ENCODE measurements at regions not wholly inside any gene's neighbourhood (a gene's known extent, or its start where the extent isn't known, plus 50 kb on each side); places are given as distances from the start of the nearest gene placed in this dataset.

- H3K27me3 ChIP-seq (ENCODE audit: insufficient read depth, low read length), result no peaks in the 10 kb centered on the region
- H2BK5ac ChIP-seq (ENCODE audit: insufficient read length, low read length), result no peak overlapping the region
- no peaks in the 10 kb centered on the region for H4K20me1 ChIP-seq (ENCODE audit: control insufficient read depth, insufficient read depth, insufficient read length)
- Mint-ChIP-seq H3K4me1 (peaks cover 27 to 33% of the 10 kb centered on the region in 2 experiments), H3K9me3 (peaks cover 22% of the 10 kb centered on the region in 2 experiments), H3K27ac (no peak overlapping the region), H3K4me3 (no peak overlapping the region), H3K27me3 (ENCODE audit: low read depth) (peaks cover 6% of the 10 kb centered on the region; the same call in 1 of the 2 replicates), H3K36me3 (ENCODE audit: insufficient read depth in 1 of 3, low read depth in 3 of 3) (peaks cover 15 to 22% (median 16%) of the 10 kb centered on the region in 3 experiments)
- H3K79me2 ChIP-seq (ENCODE audit: insufficient read depth, low read length), result no peaks in the 10 kb centered on the region
- H3K18ac ChIP-seq (ENCODE audit: insufficient read length, low read depth, low read length), result no peak overlapping the region
- no peak overlapping the region for H3K27ac ChIP-seq (ENCODE audit: insufficient read length, low read depth, low read length)
- H4K8ac ChIP-seq (replicated peaks; ENCODE audit: insufficient read length, low read depth, low read length), result no peak overlapping the region
- DNase-seq, result no peak
- H2BK12ac ChIP-seq (ENCODE audit: insufficient read length, low read depth, low read length), result no peak overlapping the region
- H3K4me1 ChIP-seq (ENCODE audit: insufficient read depth, low read length), result peaks cover 7% of the 10 kb centered on the region; the same call in 1 of the 2 replicates
- no peak overlapping the region for H3T11ph ChIP-seq (ENCODE audit: low read length)
- H2BK15ac ChIP-seq (ENCODE audit: low read depth, low read length), result no peak overlapping the region
- H3K14ac ChIP-seq (ENCODE audit: insufficient read depth, low read length), result no peak overlapping the region
- no peak overlapping the region for H3K4me2 ChIP-seq (ENCODE audit: insufficient read depth, insufficient read length, low read length)
- H2BK120ac ChIP-seq (ENCODE audit: low read depth, low read length, poor library complexity, severe bottlenecking), result no peak overlapping the region
- no peak overlapping the region for H2AFZ ChIP-seq (ENCODE audit: low read length)
- no peak overlapping the region for H2AK5ac ChIP-seq (ENCODE audit: insufficient read length, low read length)
- H4K91ac ChIP-seq (ENCODE audit: insufficient read length, low read depth, low read length), result no peak overlapping the region
- no peaks in the 10 kb centered on the region for H3K79me1 ChIP-seq (ENCODE audit: insufficient read depth, low read depth, low read length, poor library complexity, severe bottlenecking)
- H3K23me2 ChIP-seq (ENCODE audit: insufficient read length, low read depth, low read length, poor library complexity, severe bottlenecking), result no peaks in the 10 kb centered on the region
- H4K5ac ChIP-seq (ENCODE audit: insufficient read length, low read depth, low read length), result no peak overlapping the region
- no peak overlapping the region for H3K56ac ChIP-seq (ENCODE audit: insufficient read length, low read depth, low read length)
- no peak overlapping the region for H3K9ac ChIP-seq (ENCODE audit: extremely low read depth, insufficient read length, low read length)
- H3K9me3 ChIP-seq (ENCODE audit: control insufficient read depth, low read depth, low read length), result no peaks in the 10 kb centered on the region
- no peak overlapping the region for H3K23ac ChIP-seq (ENCODE audit: insufficient read length, low read depth, low read length)
- no peak overlapping the region for H3K4ac ChIP-seq (ENCODE audit: low read depth, low read length)
- no peak overlapping the region for H2BK20ac ChIP-seq (ENCODE audit: low read depth, low read length, poor library complexity, severe bottlenecking)
- TF ChIP-seq, protein P1, sequence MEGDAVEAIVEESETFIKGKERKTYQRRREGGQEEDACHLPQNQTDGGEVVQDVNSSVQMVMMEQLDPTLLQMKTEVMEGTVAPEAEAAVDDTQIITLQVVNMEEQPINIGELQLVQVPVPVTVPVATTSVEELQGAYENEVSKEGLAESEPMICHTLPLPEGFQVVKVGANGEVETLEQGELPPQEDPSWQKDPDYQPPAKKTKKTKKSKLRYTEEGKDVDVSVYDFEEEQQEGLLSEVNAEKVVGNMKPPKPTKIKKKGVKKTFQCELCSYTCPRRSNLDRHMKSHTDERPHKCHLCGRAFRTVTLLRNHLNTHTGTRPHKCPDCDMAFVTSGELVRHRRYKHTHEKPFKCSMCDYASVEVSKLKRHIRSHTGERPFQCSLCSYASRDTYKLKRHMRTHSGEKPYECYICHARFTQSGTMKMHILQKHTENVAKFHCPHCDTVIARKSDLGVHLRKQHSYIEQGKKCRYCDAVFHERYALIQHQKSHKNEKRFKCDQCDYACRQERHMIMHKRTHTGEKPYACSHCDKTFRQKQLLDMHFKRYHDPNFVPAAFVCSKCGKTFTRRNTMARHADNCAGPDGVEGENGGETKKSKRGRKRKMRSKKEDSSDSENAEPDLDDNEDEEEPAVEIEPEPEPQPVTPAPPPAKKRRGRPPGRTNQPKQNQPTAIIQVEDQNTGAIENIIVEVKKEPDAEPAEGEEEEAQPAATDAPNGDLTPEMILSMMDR (conservative IDR thresholded peaks at IDR 0.05), result peak; percentile 72
Observed at GRCh38 chr5:9922719-9923118, 292.6 kb upstream of the TAS2R1 start.
